SK-N-SH (cell line): ENCODE measurements at regions not wholly inside any gene's neighbourhood (a gene's known extent, or its start where the extent isn't known, plus 50 kb on each side); places are given as distances from the start of the nearest gene placed in this dataset.
"Not testable (repeated sequence)": the region's sequence is repeated elsewhere in the genome, so short reads cannot be mapped to it uniquely, and the experiment has no call there.

Source experiments
- CTCF ChIA-PET: fragments of 300-600, 350-600 bp; formaldehyde crosslinking; extraction: SDS; loops from one replicate; lab custom pipeline; 2021; lab: Yijun Ruan, JAX
- POLR2A ChIA-PET: fragments of 350-600 bp; sonication (Branson Sonifier 250); formaldehyde crosslinking; extraction: SDS; loops from one replicate; lab custom pipeline; 2020; ENCODE audit warnings: antibody characterized with exemption, inconsistent platforms; lab: Yijun Ruan, JAX
- DNase-seq: peaks from one replicate; pipeline ENCODE4 v3.0.0; 2012
- H2AFZ ChIP-seq: fragments of 200-600 bp; sonication (generic); 2 replicates; pipeline ENCODE4 v1.8.1; 2016; ENCODE audit warnings: antibody characterized with exemption, mild to moderate bottlenecking, low read depth
- H3F3A ChIP-seq: fragments of 200-600 bp; sonication (generic); replicated peaks from 2 replicates; pipeline ENCODE3; 2016; ENCODE audit warnings: antibody characterized with exemption, mild to moderate bottlenecking; ENCODE audit not compliant: insufficient read depth
- H3K27ac ChIP-seq, 2 experiments: fragments of 200-500 bp in 1 of 2; fragments of 200-600 bp in 1 of 2; sonication (Bioruptor generic) in 1 of 2; sonication (generic), shearing (Covaris generic) in 1 of 2; 2 replicates each; pipeline versions ENCODE4 v1.5.1 to v1.6.1; 2014 to 2016; ENCODE audit warnings: low read depth in 2 of 2, inconsistent platforms in 1 of 2, low read length in 1 of 2, mild to moderate bottlenecking in 1 of 2, mixed read lengths in 1 of 2
- H3K27me3 ChIP-seq: fragments of 200-600 bp; sonication (generic), shearing (Covaris generic); 2 replicates; pipeline ENCODE4 v1.6.1; 2016; ENCODE audit warnings: mixed run types; ENCODE audit not compliant: insufficient read depth
- H3K36me3 ChIP-seq, 2 experiments: fragments of 200-500 bp in 1 of 2; fragments of 200-600 bp in 1 of 2; sonication (Bioruptor generic) in 1 of 2; sonication (generic) in 1 of 2; replicated peaks in 1 of 2; 2 replicates each; pipeline versions ENCODE3 to v1.5.1; 2014 to 2016; ENCODE audit warnings: low read length in 1 of 2, mild to moderate bottlenecking in 1 of 2; ENCODE audit not compliant: insufficient read depth in 2 of 2, control insufficient read depth in 1 of 2
- H3K4me1 ChIP-seq, 2 experiments: fragments of 200-500 bp in 1 of 2; fragments of 200-600 bp in 1 of 2; sonication (Bioruptor generic) in 1 of 2; sonication (generic), shearing (Covaris generic) in 1 of 2; 2 replicates each; pipeline versions ENCODE4 v1.5.1 to v1.6.1; 2014 to 2016; ENCODE audit warnings: low read depth in 1 of 2, low read length in 1 of 2, mixed run types in 1 of 2; ENCODE audit not compliant: insufficient read depth in 2 of 2, control insufficient read depth in 1 of 2
- H3K4me2 ChIP-seq: fragments of 200-600 bp; sonication (generic), shearing (Covaris generic); 2 replicates; pipeline ENCODE4 v1.6.1; 2017; ENCODE audit warnings: mixed run types
- H3K4me3 ChIP-seq, 2 experiments: fragments of 200-500 bp in 1 of 2; fragments of 200-600 bp in 1 of 2; sonication (Bioruptor generic) in 1 of 2; sonication (generic), shearing (Covaris generic) in 1 of 2; 2 replicates each; pipeline versions ENCODE4 v1.5.1 to v1.8.1; 2014 to 2016; ENCODE audit warnings: low read depth in 2 of 2, inconsistent platforms in 1 of 2, low read length in 1 of 2, mild to moderate bottlenecking in 1 of 2, mixed read lengths in 1 of 2, moderate library complexity in 1 of 2
- H3K79me2 ChIP-seq: fragments of 200-600 bp; sonication (generic); 2 replicates; pipeline ENCODE4 v1.8.1; 2017; ENCODE audit warnings: mild to moderate bottlenecking; ENCODE audit not compliant: insufficient read depth
- H3K9ac ChIP-seq: fragments of 200-600 bp; sonication (generic); 2 replicates; pipeline ENCODE4 v1.6.1; 2017; ENCODE audit warnings: mixed run types
- H3K9me2 ChIP-seq: fragments of 200-600 bp; sonication (generic); 2 replicates; pipeline ENCODE4 v1.6.1; 2017; ENCODE audit warnings: mixed run types
- H3K9me3 ChIP-seq: fragments of 200-600 bp; sonication (generic); 2 replicates; pipeline ENCODE4 v1.6.1; 2017; ENCODE audit warnings: mixed run types, mild to moderate bottlenecking, moderate library complexity
- H4K20me1 ChIP-seq: fragments of 200-600 bp; sonication (generic); 2 replicates; pipeline ENCODE4 v1.6.1; 2017; ENCODE audit warnings: mild to moderate bottlenecking, mixed run types; ENCODE audit not compliant: insufficient read depth
- CHD2 ChIP-seq: fragments of 150-350 bp; IDR thresholded peaks from 2 replicates; pipeline ENCODE4 v1.6.1; 2018; ENCODE audit warnings: low read length; ENCODE audit not compliant: partially characterized antibody
- ELF1 ChIP-seq: IDR thresholded peaks from 2 replicates; pipeline ENCODE4 v1.4.0; 2012
- FOSL2 ChIP-seq: IDR thresholded peaks from 2 replicates; pipeline ENCODE4 v1.4.0; 2012; ENCODE audit warnings: low read depth, mild to moderate bottlenecking, moderate library complexity, borderline replicate concordance
- JUND ChIP-seq: IDR thresholded peaks from 2 replicates; pipeline ENCODE4 v1.4.0; 2012
- MXI1 ChIP-seq: IDR thresholded peaks from 2 replicates; pipeline ENCODE4 v1.6.1; 2012; ENCODE audit warnings: mild to moderate bottlenecking, low read depth, low read length, improper control_type of control experiment
- NRF1 ChIP-seq: IDR thresholded peaks from 2 replicates; pipeline ENCODE4 v1.6.1; 2012; ENCODE audit warnings: low read depth, mild to moderate bottlenecking, low read length
- RCOR1 ChIP-seq: fragments of 150-350 bp; IDR thresholded peaks from 2 replicates; pipeline ENCODE4 v1.6.1; 2017; ENCODE audit warnings: antibody characterized with exemption, low read length
- SMC3 ChIP-seq: IDR thresholded peaks from 2 replicates; pipeline ENCODE4 v1.6.1; 2012; ENCODE audit warnings: low read depth, low read length, improper control_type of control experiment
- YY1 ChIP-seq: IDR thresholded peaks from 2 replicates; pipeline ENCODE4 v1.4.0; 2012; ENCODE audit warnings: low read depth, mild to moderate bottlenecking
- WGBS: methylation state at CpG from one replicate; pipeline ENCODE4 v1.1.6; 2017; ENCODE audit warnings: low lambda C conversion rate; 5-methylcytosine and 5-hydroxymethylcytosine counted together
- TF ChIP-seq, protein P1 (sequence below): IDR thresholded peaks from 2 replicates; pipeline ENCODE4 v1.4.0; 2012; ENCODE audit warnings: low read depth
- TF ChIP-seq, protein P2 (sequence below): fragments of 150-350 bp; IDR thresholded peaks from 2 replicates; pipeline ENCODE4 v1.6.1; 2016; ENCODE audit warnings: mild to moderate bottlenecking, low read depth, low read length
- TF ChIP-seq, protein P3 (sequence below): fragments of 150-350 bp; IDR thresholded peaks from 2 replicates; pipeline ENCODE4 v1.6.1; 2017; ENCODE audit warnings: antibody characterized with exemption, low read length, low read depth, borderline replicate concordance
- TF ChIP-seq, protein P4 (sequence below): IDR thresholded peaks from 2 replicates; pipeline ENCODE4 v1.4.0; 2012; ENCODE audit warnings: low read depth, borderline replicate concordance

DNA sequence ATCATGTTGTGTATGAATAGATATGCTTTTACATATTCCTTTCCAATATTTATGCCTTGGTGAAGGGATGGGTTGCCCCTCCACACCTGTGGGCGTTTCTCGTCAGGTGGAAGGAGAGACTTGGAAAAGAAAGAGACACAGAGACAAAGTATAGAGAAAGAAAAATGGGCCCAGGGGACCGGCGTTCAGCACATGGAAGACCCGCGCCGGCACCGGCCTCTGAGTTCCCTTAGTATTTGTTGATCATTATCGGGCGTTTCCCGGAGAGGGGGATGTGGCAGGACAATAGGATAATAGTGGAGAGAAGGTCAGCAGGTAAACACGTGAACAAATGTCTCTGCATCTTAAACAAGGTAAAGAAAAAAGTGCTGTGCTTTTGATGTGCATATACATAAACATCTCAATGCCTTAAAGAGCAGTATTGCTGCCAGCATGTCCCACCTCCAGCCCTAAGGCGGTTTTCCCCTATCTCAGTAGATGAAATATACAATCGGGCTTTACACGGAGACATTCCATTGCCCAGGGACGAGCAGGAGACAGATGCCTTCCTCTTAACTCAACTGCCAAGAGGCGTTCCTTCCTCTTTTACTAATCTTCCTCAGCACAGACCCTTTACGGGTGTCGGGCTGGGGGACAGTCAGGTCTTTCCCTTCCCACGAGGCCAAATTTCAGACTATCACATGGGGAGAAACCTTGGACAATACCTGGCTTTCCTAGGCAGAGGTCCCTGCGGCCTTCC, 188.5 kb upstream of the F9 start:
- WGBS: 5% methylated on average over 18 of the region's 21 CpGs
- DNase-seq, H3F3A ChIP-seq, H3K27me3 ChIP-seq, H3K4me1 ChIP-seq, H3K9me3 ChIP-seq, H2AFZ ChIP-seq, H3K36me3 ChIP-seq, POLR2A ChIA-PET, H3K27ac ChIP-seq, H3K4me2 ChIP-seq, CTCF ChIA-PET, H3K9ac ChIP-seq, H3K9me2 ChIP-seq, H3K79me2 ChIP-seq, H3K4me3 ChIP-seq, H4K20me1 ChIP-seq: not testable (repeated sequence)

DNA sequence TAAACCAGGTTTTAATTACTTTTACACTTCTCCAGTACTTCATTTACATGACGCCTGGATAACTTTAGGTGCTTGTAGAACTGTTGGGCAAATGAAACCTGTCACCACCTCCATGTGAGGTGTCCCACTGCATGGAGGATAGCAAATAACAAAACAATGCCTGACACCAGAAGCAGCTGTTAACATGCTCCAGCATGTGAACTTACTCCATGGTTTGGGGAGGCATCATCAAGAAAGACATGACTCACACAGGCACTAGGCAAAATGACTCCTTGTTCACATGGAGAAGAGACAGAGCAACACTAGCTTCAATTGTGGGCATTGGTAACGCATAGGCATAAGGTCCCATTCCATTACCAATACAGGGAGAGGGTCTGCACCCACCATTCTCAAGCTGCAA, 198.1 kb upstream of the F9 start:
- no peaks in the 10 kb centered on the region for H4K20me1 ChIP-seq
- no peak overlapping the region for H3K9ac ChIP-seq
- WGBS: 0% methylated on average over 2 of the region's 2 CpGs
- no peaks in the 10 kb centered on the region for H3K9me2 ChIP-seq
- H3K9me3 ChIP-seq: no peaks in the 10 kb centered on the region
- H3K36me3 ChIP-seq: no peaks in the 10 kb centered on the region
- no peak overlapping the region for H2AFZ ChIP-seq
- POLR2A ChIA-PET: no interaction called here
- no peak for DNase-seq
- H3K27me3 ChIP-seq: no peaks in the 10 kb centered on the region
- H3K4me2 ChIP-seq: no peak overlapping the region
- H3K4me1 ChIP-seq: no peaks in the 10 kb centered on the region
- no peak overlapping the region for H3K27ac ChIP-seq
- H3K79me2 ChIP-seq: no peaks in the 10 kb centered on the region
- H3K4me3 ChIP-seq: no peak overlapping the region; a peak in 1 of 4 replicates
- TF ChIP-seq RCOR1 (no peak), NRF1 (no peak)
- TF ChIP-seq, protein P1, sequence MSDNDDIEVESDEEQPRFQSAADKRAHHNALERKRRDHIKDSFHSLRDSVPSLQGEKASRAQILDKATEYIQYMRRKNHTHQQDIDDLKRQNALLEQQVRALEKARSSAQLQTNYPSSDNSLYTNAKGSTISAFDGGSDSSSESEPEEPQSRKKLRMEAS: no peak
- H3F3A ChIP-seq: no peaks in the 10 kb centered on the region
- CTCF ChIA-PET: no interaction called here

DNA sequence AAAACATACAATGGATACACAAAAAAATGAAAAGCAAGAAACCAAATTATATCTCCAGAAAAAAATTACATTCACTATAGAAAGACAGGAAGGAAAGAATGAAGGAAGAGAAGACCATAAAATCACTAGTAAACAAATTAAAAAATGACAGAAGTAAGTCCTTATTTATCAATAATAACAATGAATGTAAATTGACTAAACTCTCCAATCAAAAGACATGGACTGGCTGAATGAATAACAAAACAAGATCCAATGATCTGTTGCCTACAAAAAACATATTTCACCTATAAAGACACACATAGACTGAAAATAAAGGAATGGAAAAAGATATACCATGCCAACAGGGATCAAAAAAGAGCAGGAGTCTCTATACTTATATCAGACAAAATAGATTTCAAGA, 203.2 kb upstream of the F9 start:
- DNase-seq: no peak
- Histone ChIP-seq H3K36me3 (no peaks in the 10 kb centered on the region), H4K20me1 (no peaks in the 10 kb centered on the region), H3K27me3 (no peaks in the 10 kb centered on the region), H3K9me2 (no peaks in the 10 kb centered on the region), H3K4me2 (no peak overlapping the region), H3K9ac (no peak overlapping the region), H2AFZ (no peak overlapping the region), H3K27ac (no peak overlapping the region), H3K4me3 (no peak overlapping the region), H3F3A (no peaks in the 10 kb centered on the region), H3K4me1 (no peaks in the 10 kb centered on the region), H3K9me3 (no peaks in the 10 kb centered on the region), H3K79me2 (no peaks in the 10 kb centered on the region)
- ChIA-PET POLR2A (no interaction called here), CTCF (no interaction called here)
- TF ChIP-seq JUND (no peak), CHD2 (no peak), MXI1 (no peak), ELF1 (no peak), SMC3 (no peak), FOSL2 (no peak), YY1 (no peak)
- TF ChIP-seq, protein P2, sequence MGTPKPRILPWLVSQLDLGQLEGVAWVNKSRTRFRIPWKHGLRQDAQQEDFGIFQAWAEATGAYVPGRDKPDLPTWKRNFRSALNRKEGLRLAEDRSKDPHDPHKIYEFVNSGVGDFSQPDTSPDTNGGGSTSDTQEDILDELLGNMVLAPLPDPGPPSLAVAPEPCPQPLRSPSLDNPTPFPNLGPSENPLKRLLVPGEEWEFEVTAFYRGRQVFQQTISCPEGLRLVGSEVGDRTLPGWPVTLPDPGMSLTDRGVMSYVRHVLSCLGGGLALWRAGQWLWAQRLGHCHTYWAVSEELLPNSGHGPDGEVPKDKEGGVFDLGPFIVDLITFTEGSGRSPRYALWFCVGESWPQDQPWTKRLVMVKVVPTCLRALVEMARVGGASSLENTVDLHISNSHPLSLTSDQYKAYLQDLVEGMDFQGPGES: no peak
- TF ChIP-seq, protein P3, sequence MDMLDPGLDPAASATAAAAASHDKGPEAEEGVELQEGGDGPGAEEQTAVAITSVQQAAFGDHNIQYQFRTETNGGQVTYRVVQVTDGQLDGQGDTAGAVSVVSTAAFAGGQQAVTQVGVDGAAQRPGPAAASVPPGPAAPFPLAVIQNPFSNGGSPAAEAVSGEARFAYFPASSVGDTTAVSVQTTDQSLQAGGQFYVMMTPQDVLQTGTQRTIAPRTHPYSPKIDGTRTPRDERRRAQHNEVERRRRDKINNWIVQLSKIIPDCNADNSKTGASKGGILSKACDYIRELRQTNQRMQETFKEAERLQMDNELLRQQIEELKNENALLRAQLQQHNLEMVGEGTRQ: no peak
- TF ChIP-seq, protein P4, sequence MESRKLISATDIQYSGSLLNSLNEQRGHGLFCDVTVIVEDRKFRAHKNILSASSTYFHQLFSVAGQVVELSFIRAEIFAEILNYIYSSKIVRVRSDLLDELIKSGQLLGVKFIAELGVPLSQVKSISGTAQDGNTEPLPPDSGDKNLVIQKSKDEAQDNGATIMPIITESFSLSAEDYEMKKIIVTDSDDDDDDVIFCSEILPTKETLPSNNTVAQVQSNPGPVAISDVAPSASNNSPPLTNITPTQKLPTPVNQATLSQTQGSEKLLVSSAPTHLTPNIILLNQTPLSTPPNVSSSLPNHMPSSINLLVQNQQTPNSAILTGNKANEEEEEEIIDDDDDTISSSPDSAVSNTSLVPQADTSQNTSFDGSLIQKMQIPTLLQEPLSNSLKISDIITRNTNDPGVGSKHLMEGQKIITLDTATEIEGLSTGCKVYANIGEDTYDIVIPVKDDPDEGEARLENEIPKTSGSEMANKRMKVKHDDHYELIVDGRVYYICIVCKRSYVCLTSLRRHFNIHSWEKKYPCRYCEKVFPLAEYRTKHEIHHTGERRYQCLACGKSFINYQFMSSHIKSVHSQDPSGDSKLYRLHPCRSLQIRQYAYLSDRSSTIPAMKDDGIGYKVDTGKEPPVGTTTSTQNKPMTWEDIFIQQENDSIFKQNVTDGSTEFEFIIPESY: no peak
